Testis (tissue), 2 donors: ENCODE measurements at regions not wholly inside any gene's neighbourhood (a gene's known extent, or its start where the extent isn't known, plus 50 kb on each side); places are given as distances from the start of the nearest gene placed in this dataset.

Source experiments
- DNase-seq: peaks from one replicate; pipeline ENCODE4 v3.0.0-alpha.2; 2019
- H3K27ac ChIP-seq, 2 donors: fragments of 200-600 bp; sonication (generic); one replicate each; pipeline ENCODE4 v1.5.1; 2019
- H3K27me3 ChIP-seq: fragments of 200-600 bp; sonication (generic); one replicate; pipeline ENCODE4 v1.5.1; 2019
- H3K36me3 ChIP-seq: fragments of 200-600 bp; sonication (generic); one replicate; pipeline ENCODE4 v1.5.1; 2017; ENCODE audit warnings: low read depth; ENCODE audit errors: missing control alignments
- H3K4me1 ChIP-seq: fragments of 200-600 bp; sonication (generic); one replicate; pipeline ENCODE4 v1.5.1; 2019
- H3K4me3 ChIP-seq, 2 donors: fragments of 200-600 bp; sonication (generic); one replicate each; pipeline ENCODE4 v1.5.1; 2017 to 2019
- H3K9me3 ChIP-seq: fragments of 200-600 bp; sonication (generic); one replicate; pipeline ENCODE4 v1.5.1; 2017
- CTCF ChIP-seq, 3 experiments: fragments of 450-650 bp in 2 of 3; fragments of 200-600 bp in 1 of 3; sonication (generic) in 1 of 3; IDR thresholded peaks; one replicate each; pipeline ENCODE4 v1.5.1; 2016 to 2019; ENCODE audit warnings: antibody characterized with exemption in 3 of 3, mild to moderate bottlenecking in 2 of 3, moderate library complexity in 1 of 3
- POLR2A ChIP-seq: fragments of 450-650 bp; IDR thresholded peaks from one replicate; pipeline ENCODE4 v1.6.1; 2017; ENCODE audit warnings: antibody characterized with exemption, mild to moderate bottlenecking, moderate library complexity
- WGBS, 2 donors: methylation state at CpG; one replicate each; pipeline ENCODE4 v1.1.5; 2018; 5-methylcytosine and 5-hydroxymethylcytosine counted together
- intact Hi-C: fragments of 100-400 bp; cut with DNase I; formaldehyde crosslinking; loops from one replicate; pipeline ENCODE4 v1.15.1; 2023; ENCODE audit warnings: low total_unique reads

- Histone ChIP-seq H3K4me1 (no peaks in the 10 kb centered on the region), H3K27me3 (no peaks in the 10 kb centered on the region), H3K36me3 (no peaks in the 10 kb centered on the region), H3K9me3 (no peaks in the 10 kb centered on the region), H3K27ac (no peak overlapping the region), H3K4me3 (no peak overlapping the region)
- WGBS, 2 donors: 88 to 91% methylated on average over 10 of the region's 10 CpGs
- TF ChIP-seq CTCF (IDR thresholded peaks at IDR 0.05) (no peak), POLR2A (no peak)
- DNase-seq: no peak
- intact Hi-C loops: no loop called here
These were observed 1258.1 kb upstream of the TMEM132C start for GRCh38 chr12:127008755-127009403.

GRCh38 chr12:127012109-127012508 is 1254.9 kb upstream of the TMEM132C start:
- H3K36me3 ChIP-seq: no peaks in the 10 kb centered on the region
- TF ChIP-seq CTCF (IDR thresholded peaks at IDR 0.05) (no peak), POLR2A (no peak)
- H3K27me3 ChIP-seq: no peaks in the 10 kb centered on the region
- 95 to 97% methylated on average over 3 of the region's 3 CpGs for WGBS, 2 donors
- intact Hi-C loops: no loop called here
- H3K9me3 ChIP-seq: no peaks in the 10 kb centered on the region
- H3K27ac ChIP-seq: no peak overlapping the region
- H3K4me1 ChIP-seq: no peaks in the 10 kb centered on the region
- no peak overlapping the region for H3K4me3 ChIP-seq
- DNase-seq: no peak

DNA sequence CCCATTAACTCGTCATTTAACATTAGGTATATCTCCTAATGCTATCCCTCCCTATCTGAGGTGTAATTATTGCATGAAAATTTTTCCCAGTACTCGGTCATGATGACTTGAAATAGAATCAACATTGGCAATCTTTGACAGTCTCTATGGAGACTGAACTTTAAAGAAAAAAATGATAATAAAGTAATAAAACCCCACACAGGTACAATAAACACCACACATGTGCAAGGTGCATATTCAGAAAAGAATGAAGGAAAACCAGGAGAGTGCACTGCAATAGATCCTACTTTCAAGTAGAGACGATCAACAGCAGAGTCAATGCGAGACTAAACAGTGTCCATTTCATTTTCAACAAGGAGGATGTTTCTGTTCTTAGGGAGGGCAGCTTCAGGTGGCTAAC is 1253.8 kb upstream of the TMEM132C start:
- no peaks in the 10 kb centered on the region for H3K4me1 ChIP-seq
- no peak overlapping the region for H3K4me3 ChIP-seq
- no peak for DNase-seq
- H3K9me3 ChIP-seq: no peaks in the 10 kb centered on the region
- 72 to 82% methylated on average over 4 of the region's 4 CpGs for WGBS, 2 donors
- H3K36me3 ChIP-seq: no peaks in the 10 kb centered on the region
- H3K27ac ChIP-seq: no peak overlapping the region
- no peaks in the 10 kb centered on the region for H3K27me3 ChIP-seq
- TF ChIP-seq CTCF (IDR thresholded peaks at IDR 0.05) (no peak), POLR2A (no peak)
- intact Hi-C loops: no loop called here

GRCh38 chr12:127014079-127014478 is 1252.9 kb upstream of the TMEM132C start:
- Histone ChIP-seq H3K27ac (no peak overlapping the region), H3K9me3 (no peaks in the 10 kb centered on the region), H3K27me3 (no peaks in the 10 kb centered on the region), H3K36me3 (no peaks in the 10 kb centered on the region), H3K4me1 (no peaks in the 10 kb centered on the region), H3K4me3 (no peak overlapping the region)
- no peak for TF ChIP-seq POLR2A
- no peak for TF ChIP-seq CTCF (IDR thresholded peaks at IDR 0.05)
- 26 to 27% methylated on average over 1 of the region's 1 CpG for WGBS, 2 donors
- intact Hi-C loops: no loop called here
- DNase-seq: no peak

GRCh38 chr12:127024791-127025190 is 1242.2 kb upstream of the TMEM132C start:
- no peaks in the 10 kb centered on the region for H3K27me3 ChIP-seq
- no peak overlapping the region for H3K27ac ChIP-seq
- no peak for DNase-seq
- H3K4me1 ChIP-seq: no peaks in the 10 kb centered on the region
- no peaks in the 10 kb centered on the region for H3K9me3 ChIP-seq
- intact Hi-C loops: no loop called here
- WGBS, 2 donors: 70 to 76% methylated on average over 2 of the region's 2 CpGs
- no peak overlapping the region for H3K4me3 ChIP-seq
- no peak for TF ChIP-seq CTCF (IDR thresholded peaks at IDR 0.05)
- TF ChIP-seq POLR2A: no peak
- H3K36me3 ChIP-seq: no peaks in the 10 kb centered on the region
